Ovary (tissue), 7 donors: ENCODE measurements at regions not wholly inside any gene's neighbourhood (a gene's known extent, or its start where the extent isn't known, plus 50 kb on each side); places are given as distances from the start of the nearest gene placed in this dataset.

ENCODE experiments used
- DNase-seq, 5 donors: peaks; one replicate each; pipeline ENCODE4 v3.0.0-alpha.2; 2019 to 2020
- H3K27ac ChIP-seq, 2 donors: fragments of 200-600 bp; one replicate each; pipeline versions ENCODE4 v1.5.1 to v1.8.0; 2019 to 2022
- H3K27me3 ChIP-seq: fragments of 200-600 bp; one replicate; pipeline ENCODE4 v1.8.0; 2022
- H3K36me3 ChIP-seq: fragments of 200-600 bp; sonication (generic); one replicate; pipeline ENCODE4 v1.5.1; 2019
- H3K4me1 ChIP-seq: one replicate; pipeline ENCODE4 v1.8.1; 2013; ENCODE audit warnings: mild to moderate bottlenecking, moderate library complexity; ENCODE audit not compliant: insufficient read depth
- H3K4me3 ChIP-seq: fragments of 200-600 bp; sonication (generic); one replicate; pipeline ENCODE4 v1.5.1; 2017
- H3K9me3 ChIP-seq, 2 donors: fragments of 200-600 bp in 1 of 2; sonication (generic) in 1 of 2; one replicate each; pipeline versions ENCODE4 v1.5.1 to v1.8.1; 2013 to 2019; ENCODE audit warnings: mild to moderate bottlenecking in 1 of 2, moderate library complexity in 1 of 2
- CTCF ChIP-seq, 3 donors: fragments of 450-650 bp in 2 of 3; fragments of 200-600 bp in 1 of 3; IDR thresholded peaks; one replicate each; pipeline versions ENCODE4 v1.5.1 to v1.8.0; 2016 to 2022; ENCODE audit warnings: antibody characterized with exemption in 3 of 3, mild to moderate bottlenecking in 1 of 3
- EP300 ChIP-seq: sonication (generic); formaldehyde crosslinking; IDR thresholded peaks from one replicate; pipeline ENCODE4 v1.6.1; 2017; ENCODE audit warnings: antibody characterized with exemption
- POLR2A ChIP-seq: fragments of 450-650 bp; IDR thresholded peaks from one replicate; pipeline ENCODE4 v1.6.1; 2017; ENCODE audit warnings: antibody characterized with exemption, mild to moderate bottlenecking, moderate library complexity
- WGBS, 3 donors: extraction: QIAGEN DNeasy Blood & Tissue Kit in 1 of 3; methylation state at CpG; one replicate each; pipeline versions ENCODE4 v1.1.5 to v1.1.7; 2013 to 2017; 5-methylcytosine and 5-hydroxymethylcytosine counted together
- intact Hi-C, 4 donors: fragments of 100-400 bp; cut with DNase I; formaldehyde crosslinking; loops; one replicate each; pipeline versions ENCODE4 v1.11.0 to v1.15.1; 2022 to 2023
- donor health status: DM: no; HTN: no; CAD: no; lungs with moderate emphysema.
- donor health status: DM: no; HTN: no; CAD: no.
- donor health status: Bipolar disorder and iron deficiency.
- donor health status: DM: no; HTN: no; CAD: no.
- donor health status: DM: yes; HTN: yes; CAD: no.

- H3K4me3 ChIP-seq, result no peak overlapping the region
- H3K27ac ChIP-seq, result no peak overlapping the region
- intact Hi-C loops, result no loop called here
- no peaks in the 10 kb centered on the region for H3K9me3 ChIP-seq
- DNase-seq, result no peak
- no peaks in the 10 kb centered on the region for H3K36me3 ChIP-seq
- WGBS, 3 donors, result 68 to 82% (median 77%) methylated on average over 6 of the region's 6 CpGs
- TF ChIP-seq POLR2A, result no peak
- TF ChIP-seq CTCF (IDR thresholded peaks at IDR 0.05), result no peak
- no peak for TF ChIP-seq EP300
- H3K4me1 ChIP-seq, result no peaks in the 10 kb centered on the region
- no peaks in the 10 kb centered on the region for H3K27me3 ChIP-seq
These were observed 309.7 kb downstream of the GALR1 start for GRCh38 chr18:77559274-77559910.

GRCh38 chr18:77560341-77560992, 310.8 kb downstream of the GALR1 start:
- H3K27me3 ChIP-seq, result no peaks in the 10 kb centered on the region
- intact Hi-C loops, result loop anchor here in 1 of 4 donors (5.0 kb wide), 1 partner anchor 48 kb away; no protein-coding TSS in a partner anchor
- no peak for DNase-seq
- TF ChIP-seq EP300 (no peak), POLR2A (no peak), CTCF (IDR thresholded peaks at IDR 0.05) (no peak)
- H3K36me3 ChIP-seq, result no peaks in the 10 kb centered on the region
- no peaks in the 10 kb centered on the region for H3K9me3 ChIP-seq
- no peaks in the 10 kb centered on the region for H3K4me1 ChIP-seq
- H3K4me3 ChIP-seq, result no peak overlapping the region
- no peak overlapping the region for H3K27ac ChIP-seq
- 70 to 80% (median 72%) methylated on average over 3 of the region's 3 CpGs for WGBS, 3 donors

- no peak for DNase-seq
- Histone ChIP-seq H3K27ac (no peak overlapping the region), H3K4me1 (no peaks in the 10 kb centered on the region), H3K4me3 (no peak overlapping the region), H3K36me3 (no peaks in the 10 kb centered on the region), H3K9me3 (no peaks in the 10 kb centered on the region), H3K27me3 (no peaks in the 10 kb centered on the region)
- TF ChIP-seq CTCF (IDR thresholded peaks at IDR 0.05) (no peak), EP300 (no peak), POLR2A (no peak)
- WGBS, 3 donors, result 84 to 95% (median 92%) methylated on average over 10 of the region's 10 CpGs
- intact Hi-C loops, result no loop called here
These were observed 317.0 kb downstream of the GALR1 start for GRCh38 chr18:77566604-77567003.

- Histone ChIP-seq H3K27ac (no peak overlapping the region), H3K36me3 (no peaks in the 10 kb centered on the region), H3K27me3 (no peaks in the 10 kb centered on the region), H3K4me1 (no peaks in the 10 kb centered on the region), H3K4me3 (no peak overlapping the region), H3K9me3 (no peaks in the 10 kb centered on the region)
- 72 to 80% (median 74%) methylated on average over 8 of the region's 8 CpGs for WGBS, 3 donors
- TF ChIP-seq CTCF (IDR thresholded peaks at IDR 0.05), result no peak
- TF ChIP-seq POLR2A, result no peak
- no peak for TF ChIP-seq EP300
- DNase-seq, result no peak
- intact Hi-C loops, result no loop called here
These were observed 317.6 kb downstream of the GALR1 start for GRCh38 chr18:77567205-77567604.
